ENCODE measurements at regions not wholly inside any gene's neighbourhood (a gene's known extent, or its start where the extent isn't known, plus 50 kb on each side); places are given as distances from the start of the nearest gene placed in this dataset.

- no peak overlapping the region for H2AFZ ChIP-seq (ENCODE audit: low read depth, low read length)
- no peak overlapping the region for H3K27ac ChIP-seq (ENCODE audit: insufficient read depth, low read depth, low read length)
- no peaks in the 10 kb centered on the region for H3K9me1 ChIP-seq (replicated peaks; ENCODE audit: control insufficient read depth, extremely low read depth, insufficient read depth, low read length)
- intact Hi-C loops (cut with micrococcal nuclease) (no loop called here), dilution Hi-C loops (cut with MboI; ENCODE audit: extremely low pct_ligation_motif_present, low sequenced_read_pairs) (no loop called here)
- no peaks in the 10 kb centered on the region for H4K20me1 ChIP-seq (replicated peaks; ENCODE audit: control insufficient read depth, extremely low read depth, insufficient read depth, low read length)
- H3K4me2 ChIP-seq (ENCODE audit: insufficient read depth, low read length) = no peak overlapping the region
- H3K9ac ChIP-seq (replicated peaks; ENCODE audit: extremely low read depth, insufficient read depth, low read length) = no peak overlapping the region
- no TSS peak for BruUV-seq (replicated peaks)
- TF ChIP-seq CTCF (IDR thresholded peaks at IDR 0.05; ENCODE audit: extremely low read depth in 1 of 2, insufficient read depth in 1 of 2, low read depth in 1 of 2, low read length in 2 of 2) (no peak), MAX (IDR thresholded peaks at IDR 0.05; ENCODE audit: insufficient read depth, insufficient read length) (no peak), MYC (IDR thresholded peaks at IDR 0.05; ENCODE audit: low read depth, low read length) (no peak), GATA2 (IDR thresholded peaks at IDR 0.05; ENCODE audit: insufficient read depth, insufficient read length, low read depth, low read length) (no peak), FOS (IDR thresholded peaks at IDR 0.05; ENCODE audit: borderline replicate concordance, insufficient read depth, low read length) (no peak), POLR2AphosphoS5 (IDR thresholded peaks at IDR 0.05; ENCODE audit: insufficient read depth, low read depth, low read length) (no peak), JUN (IDR thresholded peaks at IDR 0.05; ENCODE audit: borderline replicate concordance, insufficient read depth, insufficient read length, low read depth) (no peak), POLR2A (IDR thresholded peaks at IDR 0.05; ENCODE audit: low read depth, low read length) (no peak), EZH2 (IDR thresholded peaks at IDR 0.05; ENCODE audit: borderline replicate concordance, low read depth, low read length, severe bottlenecking) (no peak)
- POLR2A ChIA-PET = no interaction called here
- no peaks in the 10 kb centered on the region for H3K27me3 ChIP-seq (ENCODE audit: control insufficient read depth in 2 of 2, insufficient read depth in 2 of 2, low read length in 2 of 2)
- no peaks in the 10 kb centered on the region for H3K36me3 ChIP-seq (ENCODE audit: control insufficient read depth in 2 of 2, extremely low read depth in 1 of 2, insufficient read depth in 2 of 2, low read length in 2 of 2)
- no peaks in the 10 kb centered on the region for H3K4me1 ChIP-seq (ENCODE audit: control insufficient read depth, extremely low read depth, insufficient read depth, low read length)
- no peak for FAIRE-seq
- no peaks in the 10 kb centered on the region for H3K9me3 ChIP-seq (replicated peaks; ENCODE audit: control insufficient read depth, insufficient read depth, low read length)
- no peak for DNase-seq (ENCODE audit: low read depth, low spot score)
- H3K4me3 ChIP-seq (replicated peaks in 1 of 3; ENCODE audit: insufficient read depth in 1 of 3, low read depth in 1 of 3, low read length in 3 of 3) = no peak overlapping the region
- CTCF ChIA-PET = interaction anchor here (0.5 kb wide), 1 partner anchor 29 kb away, joined by 3 read pairs; no protein-coding TSS in a partner anchor
- peaks cover 2% of the 10 kb centered on the region for H3K79me2 ChIP-seq (ENCODE audit: control insufficient read depth, insufficient read depth, low read length)
Measured at GRCh38 chr5:124689653-124690052, 56.8 kb downstream of the ZNF608 start.

Measured in endothelial cell of umbilical vein (primary cell).